Loucy (cell line): ENCODE measurements at regions not wholly inside any gene's neighbourhood (a gene's known extent, or its start where the extent isn't known, plus 50 kb on each side); places are given as distances from the start of the nearest gene placed in this dataset.
"Not testable (repeated sequence)": the region's sequence is repeated elsewhere in the genome, so short reads cannot be mapped to it uniquely, and the experiment has no call there.

ENCODE experiments used
- H2AFZ ChIP-seq: fragments of 200-600 bp; sonication (generic); 2 replicates; pipeline ENCODE4 v1.6.0; 2016; ENCODE audit warnings: antibody characterized with exemption, mild to moderate bottlenecking, low read length, moderate library complexity
- H3F3A ChIP-seq: fragments of 200-600 bp; 2 replicates; pipeline ENCODE4 v1.6.0; 2016; ENCODE audit warnings: antibody characterized with exemption, low read depth, mild to moderate bottlenecking
- H3K27me3 ChIP-seq: fragments of 200-600 bp; sonication (generic); 2 replicates; pipeline ENCODE4 v1.6.1; 2014; ENCODE audit warnings: low read length, mild to moderate bottlenecking; ENCODE audit not compliant: insufficient read depth, poor library complexity, severe bottlenecking
- H3K36me3 ChIP-seq: fragments of 200-600 bp; sonication (generic); 2 replicates; pipeline ENCODE4 v1.6.1; 2016; ENCODE audit warnings: low read length; ENCODE audit not compliant: insufficient read depth
- H3K4me1 ChIP-seq: fragments of 200-600 bp; sonication (generic); 2 replicates; pipeline ENCODE4 v1.5.1; 2014; ENCODE audit warnings: low read length, mild to moderate bottlenecking; ENCODE audit not compliant: insufficient read depth, poor library complexity, severe bottlenecking
- H3K4me2 ChIP-seq: fragments of 200-600 bp; sonication (generic); 2 replicates; pipeline ENCODE4 v1.6.0; 2014; ENCODE audit warnings: antibody characterized with exemption, low read length, low read depth, mild to moderate bottlenecking; ENCODE audit not compliant: poor library complexity, severe bottlenecking
- H3K4me3 ChIP-seq: fragments of 200-600 bp; sonication (generic); 2 replicates; pipeline ENCODE4 v1.5.1; 2014; ENCODE audit warnings: low read length, mild to moderate bottlenecking, mixed read lengths; ENCODE audit not compliant: poor library complexity, severe bottlenecking
- H3K79me2 ChIP-seq: fragments of 200-600 bp; sonication (generic); 2 replicates; pipeline ENCODE4 v1.6.1; 2014; ENCODE audit warnings: low read length; ENCODE audit not compliant: insufficient read depth
- H3K9ac ChIP-seq: fragments of 200-600 bp; sonication (generic); 2 replicates; pipeline ENCODE4 v1.6.0; 2014; ENCODE audit warnings: mild to moderate bottlenecking, low read depth, low read length, moderate library complexity; ENCODE audit not compliant: poor library complexity, severe bottlenecking
- H3K9me2 ChIP-seq: fragments of 200-600 bp; sonication (generic); replicated peaks from 2 replicates; pipeline ENCODE4 v1.6.1; 2016; ENCODE audit warnings: low read depth, low read length, mixed read lengths
- H3K9me3 ChIP-seq: fragments of 200-600 bp; sonication (generic); 2 replicates; pipeline ENCODE4 v1.6.1; 2014; ENCODE audit warnings: mild to moderate bottlenecking, antibody characterized with exemption, low read length, low read depth; ENCODE audit not compliant: insufficient read depth
- H4K20me1 ChIP-seq: fragments of 200-600 bp; sonication (generic); 2 replicates; pipeline ENCODE4 v1.6.0; 2014; ENCODE audit warnings: antibody characterized with exemption, low read length, mild to moderate bottlenecking; ENCODE audit not compliant: insufficient read depth, poor library complexity, severe bottlenecking
- CTCF ChIP-seq: fragments of 200-600 bp; sonication (generic); conservative IDR thresholded peaks from 2 replicates; pipeline ENCODE4 v1.5.1; 2014; ENCODE audit warnings: mild to moderate bottlenecking, antibody characterized with exemption, low read length
- EZH2phosphoT487 ChIP-seq: fragments of 200-600 bp; IDR thresholded peaks from 2 replicates; pipeline ENCODE4 v1.6.1; 2018; ENCODE audit warnings: antibody characterized with exemption, mild to moderate bottlenecking, moderate library complexity, borderline replicate concordance

GRCh38 chr16:64345142-64345541 is 776.7 kb downstream of the CDH11 start:
- no peak for TF ChIP-seq CTCF
- H4K20me1 ChIP-seq = no peaks in the 10 kb centered on the region
- no peaks in the 10 kb centered on the region for H3K79me2 ChIP-seq
- H3K4me3 ChIP-seq = no peak overlapping the region
- H3K9me3 ChIP-seq = peaks cover 3% of the 10 kb centered on the region; the same call in 1 of the 2 replicates
- H3K9ac ChIP-seq = no peak overlapping the region
- no peak overlapping the region for H3K4me2 ChIP-seq
- no peaks in the 10 kb centered on the region for H3K9me2 ChIP-seq
- no peaks in the 10 kb centered on the region for H3K27me3 ChIP-seq
- H3K36me3 ChIP-seq = no peaks in the 10 kb centered on the region
- H3K4me1 ChIP-seq = no peaks in the 10 kb centered on the region
- no peak overlapping the region for H2AFZ ChIP-seq
- no peaks in the 10 kb centered on the region for H3F3A ChIP-seq

- H3K79me2 ChIP-seq = not testable (repeated sequence)
Observed at GRCh38 chr16:64343820-64344443, 777.9 kb downstream of the CDH11 start.

DNA sequence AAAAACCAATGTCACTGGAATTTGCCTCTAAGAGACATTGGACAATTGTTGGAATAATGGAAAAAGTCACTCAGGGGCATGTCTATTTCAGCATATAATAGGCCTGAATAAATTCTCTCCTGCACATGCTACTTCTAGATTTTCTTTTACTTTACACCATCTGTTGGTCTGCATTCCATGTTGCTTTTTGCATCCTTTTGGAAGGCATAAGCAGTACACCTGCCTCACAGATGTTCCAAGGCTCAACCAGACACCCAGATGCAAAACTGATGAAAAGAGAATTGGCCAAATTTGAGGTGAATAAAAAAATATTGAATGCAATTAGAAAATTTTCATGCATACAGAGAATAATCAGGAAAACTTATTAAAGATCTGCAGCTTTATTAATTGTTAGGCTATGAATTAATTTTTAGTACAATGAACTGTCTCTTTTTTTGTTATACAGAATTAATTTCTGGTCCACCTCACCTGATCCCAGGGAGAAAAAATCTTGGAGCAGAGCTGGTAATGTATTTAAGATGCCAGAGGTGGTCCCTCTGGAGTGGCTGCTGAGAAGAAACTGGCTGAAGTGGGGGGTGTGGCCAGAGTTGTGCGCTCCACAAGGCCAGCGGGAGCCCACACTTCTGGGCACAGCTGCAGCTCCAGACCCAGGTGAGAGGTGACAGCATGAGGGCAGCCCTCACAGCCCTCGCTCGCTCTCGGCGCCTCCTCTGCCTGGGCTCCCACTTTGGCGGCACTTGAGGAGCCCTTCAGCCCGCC is 778.6 kb downstream of the CDH11 start:
- H3F3A ChIP-seq = no peaks in the 10 kb centered on the region
- no peak overlapping the region for H3K9ac ChIP-seq
- H3K9me3 ChIP-seq = peaks cover 3% of the 10 kb centered on the region; the same call in 1 of the 2 replicates
- H3K4me1 ChIP-seq = no peaks in the 10 kb centered on the region
- H2AFZ ChIP-seq = no peak overlapping the region
- no peaks in the 10 kb centered on the region for H4K20me1 ChIP-seq
- no peak overlapping the region for H3K4me2 ChIP-seq
- TF ChIP-seq EZH2phosphoT487 (no peak), CTCF (no peak)
- H3K4me3 ChIP-seq = no peak overlapping the region
- no peaks in the 10 kb centered on the region for H3K36me3 ChIP-seq
- no peaks in the 10 kb centered on the region for H3K9me2 ChIP-seq
- H3K27me3 ChIP-seq = no peaks in the 10 kb centered on the region
- no peaks in the 10 kb centered on the region for H3K79me2 ChIP-seq

More at GRCh38 chr16:64343820-64344443, 777.9 kb downstream of the CDH11 start:
- not testable (repeated sequence) for H2AFZ ChIP-seq, H3K36me3 ChIP-seq, H3K27me3 ChIP-seq, H3K4me2 ChIP-seq, H3K9ac ChIP-seq, H3F3A ChIP-seq, H4K20me1 ChIP-seq, H3K4me1 ChIP-seq, H3K4me3 ChIP-seq, H3K9me3 ChIP-seq, H3K9me2 ChIP-seq

DNA sequence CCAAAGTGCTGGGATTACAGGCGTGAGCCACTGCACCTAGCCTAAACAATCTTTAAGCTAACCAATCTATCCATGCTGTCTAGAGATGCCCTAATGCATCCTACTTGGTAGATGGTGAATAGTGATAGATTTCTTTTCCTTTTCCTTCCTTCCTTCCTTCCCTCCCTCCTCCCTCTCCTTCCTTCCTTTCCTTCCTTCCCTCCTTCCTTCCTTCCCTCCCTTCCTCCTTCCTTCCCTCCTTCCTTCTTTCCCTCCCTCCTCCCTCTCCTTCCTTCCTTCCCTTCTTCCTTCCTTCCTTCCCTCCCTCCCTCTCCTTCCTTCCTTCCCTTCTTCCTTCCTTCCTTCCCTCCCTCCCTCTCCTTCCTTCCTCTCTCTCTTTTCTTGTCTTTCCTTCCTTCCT is 780.5 kb downstream of the CDH11 start:
- not testable (repeated sequence) for H3K27me3 ChIP-seq, H3K4me1 ChIP-seq, H3K79me2 ChIP-seq, H2AFZ ChIP-seq, H4K20me1 ChIP-seq, H3F3A ChIP-seq, H3K9me2 ChIP-seq, H3K4me3 ChIP-seq, H3K4me2 ChIP-seq, H3K36me3 ChIP-seq, H3K9me3 ChIP-seq, H3K9ac ChIP-seq
